DND-41 (cell line): ENCODE measurements at regions not wholly inside any gene's neighbourhood (a gene's known extent, or its start where the extent isn't known, plus 50 kb on each side); places are given as distances from the start of the nearest gene placed in this dataset.

Experiments
- ATAC-seq: fragments of 200-7000 bp; cut with Tn5 transposase; 3 replicates; pipeline ENCODE4 v1.9.1; 2021; ENCODE audit warnings: low read depth; ENCODE audit not compliant: insufficient read depth
- DNase-seq: peaks from one replicate; pipeline ENCODE4 v3.0.0-alpha.2; 2020
- H2AFZ ChIP-seq: 2 replicates; pipeline ENCODE4 v1.6.0; 2012; ENCODE audit warnings: low read depth, low read length
- H3K27ac ChIP-seq: 2 replicates; pipeline ENCODE4 v1.5.1; 2012; ENCODE audit warnings: low read length, inconsistent platforms
- H3K27me3 ChIP-seq: fragments of 200-600 bp; sonication (generic); 2 replicates; pipeline ENCODE4 v1.6.0; 2012; ENCODE audit warnings: low read length, mild to moderate bottlenecking, inconsistent platforms; ENCODE audit not compliant: insufficient read depth, poor library complexity
- H3K36me3 ChIP-seq: 2 replicates; pipeline ENCODE4 v1.5.1; 2012; ENCODE audit warnings: low read length, inconsistent platforms; ENCODE audit not compliant: insufficient read depth
- H3K4me1 ChIP-seq: 2 replicates; pipeline ENCODE4 v1.5.1; 2012; ENCODE audit warnings: mild to moderate bottlenecking, low read length; ENCODE audit not compliant: insufficient read depth
- H3K4me2 ChIP-seq: 2 replicates; pipeline ENCODE4 v1.6.0; 2012; ENCODE audit warnings: mild to moderate bottlenecking, moderate library complexity, low read length, inconsistent platforms; ENCODE audit not compliant: insufficient read depth
- H3K4me3 ChIP-seq, 2 experiments: fragments of 200-600 bp in 1 of 2; shearing (Covaris generic) in 1 of 2; 2 replicates each; pipeline ENCODE4 v1.5.1; 2012 to 2016; ENCODE audit warnings: inconsistent platforms in 2 of 2, low read length in 2 of 2, mild to moderate bottlenecking in 2 of 2, low read depth in 1 of 2, moderate library complexity in 1 of 2
- H3K79me2 ChIP-seq: 2 replicates; pipeline ENCODE4 v1.6.0; 2012; ENCODE audit warnings: low read length, inconsistent platforms; ENCODE audit not compliant: insufficient read depth
- H3K9ac ChIP-seq: 2 replicates; pipeline ENCODE4 v1.6.0; 2012; ENCODE audit warnings: low read depth, mild to moderate bottlenecking, inconsistent platforms, low read length, moderate library complexity
- H3K9me3 ChIP-seq: 2 replicates; pipeline ENCODE4 v1.5.1; 2012; ENCODE audit warnings: low read length, moderate library complexity, mild to moderate bottlenecking, inconsistent platforms; ENCODE audit not compliant: insufficient read depth, severe bottlenecking
- H4K20me1 ChIP-seq: 2 replicates; pipeline ENCODE4 v1.6.0; 2012; ENCODE audit warnings: low read length; ENCODE audit not compliant: insufficient read depth
- CTCF ChIP-seq: IDR thresholded peaks from 2 replicates; pipeline ENCODE4 v1.5.1; 2012; ENCODE audit warnings: borderline replicate concordance, low read length, moderate library complexity, mild to moderate bottlenecking; ENCODE audit not compliant: poor library complexity, severe bottlenecking; ENCODE audit errors: extremely low read depth
- EZH2 ChIP-seq: IDR thresholded peaks from 3 replicates; pipeline ENCODE4 v1.6.1; 2012; ENCODE audit warnings: borderline replicate concordance, low read depth, mild to moderate bottlenecking, moderate library complexity, low read length, inconsistent platforms; ENCODE audit not compliant: severe bottlenecking

GRCh38 chr5:152140347-152140746 lies 215.7 kb upstream of the GLRA1 start:
- Histone ChIP-seq H3K79me2 (no peaks in the 10 kb centered on the region), H3K36me3 (no peaks in the 10 kb centered on the region), H3K4me2 (no peak overlapping the region), H4K20me1 (no peaks in the 10 kb centered on the region), H3K27ac (no peak overlapping the region), H3K4me1 (no peaks in the 10 kb centered on the region), H3K27me3 (peaks cover 11% of the 10 kb centered on the region), H3K4me3 (no peak overlapping the region), H3K9me3 (no peaks in the 10 kb centered on the region), H3K9ac (no peak overlapping the region), H2AFZ (no peak overlapping the region)
- ATAC-seq (no peak), DNase-seq (no peak)
- no peak for TF ChIP-seq EZH2
- no peak for TF ChIP-seq CTCF

- Histone ChIP-seq H3K4me2 (no peak overlapping the region), H3K4me1 (no peaks in the 10 kb centered on the region), H3K36me3 (no peaks in the 10 kb centered on the region), H2AFZ (no peak overlapping the region), H4K20me1 (no peaks in the 10 kb centered on the region), H3K27ac (no peak overlapping the region), H3K27me3 (peaks cover 9% of the 10 kb centered on the region), H3K4me3 (no peak overlapping the region), H3K79me2 (no peaks in the 10 kb centered on the region), H3K9me3 (no peaks in the 10 kb centered on the region), H3K9ac (no peak overlapping the region)
- ATAC-seq (no peak), DNase-seq (no peak)
- no peak for TF ChIP-seq EZH2
- no peak for TF ChIP-seq CTCF
These were observed 212.4 kb upstream of the GLRA1 start for GRCh38 chr5:152137063-152137462.

- no peak overlapping the region for H2AFZ ChIP-seq
- no peak overlapping the region for H3K4me3 ChIP-seq
- DNase-seq = no peak
- peaks cover 9% of the 10 kb centered on the region for H3K27me3 ChIP-seq
- H3K9ac ChIP-seq = no peak overlapping the region
- H4K20me1 ChIP-seq = no peaks in the 10 kb centered on the region
- ATAC-seq = no peak
- no peaks in the 10 kb centered on the region for H3K36me3 ChIP-seq
- no peaks in the 10 kb centered on the region for H3K4me1 ChIP-seq
- TF ChIP-seq EZH2 (no peak), CTCF (no peak)
- H3K9me3 ChIP-seq = no peaks in the 10 kb centered on the region
- no peak overlapping the region for H3K4me2 ChIP-seq
- H3K79me2 ChIP-seq = no peaks in the 10 kb centered on the region
- H3K27ac ChIP-seq = no peak overlapping the region
These were observed 211.7 kb upstream of the GLRA1 start for GRCh38 chr5:152136321-152136720.

GRCh38 chr5:152135827-152136226 lies 211.2 kb upstream of the GLRA1 start:
- no peak for DNase-seq

More at GRCh38 chr5:152135827-152136226, 211.2 kb upstream of the GLRA1 start:
- Histone ChIP-seq H3K79me2 (no peaks in the 10 kb centered on the region), H3K4me2 (no peak overlapping the region), H3K9me3 (no peaks in the 10 kb centered on the region), H2AFZ (no peak overlapping the region), H3K27me3 (peaks cover 9% of the 10 kb centered on the region), H4K20me1 (no peaks in the 10 kb centered on the region), H3K4me1 (no peaks in the 10 kb centered on the region), H3K9ac (no peak overlapping the region), H3K27ac (no peak overlapping the region), H3K4me3 (no peak overlapping the region), H3K36me3 (no peaks in the 10 kb centered on the region)
- TF ChIP-seq EZH2 (no peak), CTCF (no peak)
- no peak for ATAC-seq
